SK-N-MC (cell line): ENCODE measurements at regions not wholly inside any gene's neighbourhood (a gene's known extent, or its start where the extent isn't known, plus 50 kb on each side); places are given as distances from the start of the nearest gene placed in this dataset.

Experiments
- EZH2 ChIP-seq: fragments of 200-600 bp; sonication (generic); IDR thresholded peaks from one replicate; pipeline ENCODE4 v1.6.1; 2017; ENCODE audit warnings: antibody characterized with exemption
- POLR2AphosphoS5 ChIP-seq: IDR thresholded peaks from 2 replicates; pipeline ENCODE4 v1.6.1; 2012; ENCODE audit warnings: mild to moderate bottlenecking, low read depth, low read length, borderline replicate concordance

- TF ChIP-seq EZH2 (no peak), POLR2AphosphoS5 (no peak)
These were observed 237.3 kb upstream of the TNRC6C start for GRCh38 chr17:77720946-77721845.
